Progenitor cell of endocrine pancreas (in vitro differentiated cells): ENCODE measurements at regions not wholly inside any gene's neighbourhood (a gene's known extent, or its start where the extent isn't known, plus 50 kb on each side); places are given as distances from the start of the nearest gene placed in this dataset.
"Not testable (repeated sequence)": the region's sequence is repeated elsewhere in the genome, so short reads cannot be mapped to it uniquely, and the experiment has no call there.

Experiments used
- DNase-seq: peaks from one replicate; pipeline ENCODE4 v3.0.0; 2021; ENCODE audit warnings: low spot score; ENCODE audit not compliant: unreplicated experiment
- H3K27ac Mint-ChIP-seq: 2 replicates; pipeline ENCODE4 v1.8.0; 2021; ENCODE audit warnings: mild to moderate bottlenecking, moderate library complexity, mixed read lengths
- H3K27me3 Mint-ChIP-seq: 2 replicates; pipeline ENCODE4 v1.8.0; 2021; ENCODE audit warnings: mixed read lengths
- H3K36me3 Mint-ChIP-seq: 2 replicates; pipeline ENCODE4 v1.8.0; 2022; ENCODE audit warnings: mixed read lengths; ENCODE audit not compliant: insufficient read depth
- H3K4me1 Mint-ChIP-seq: 2 replicates; pipeline ENCODE4 v1.8.0; 2021; ENCODE audit warnings: low read depth, mixed read lengths
- H3K4me3 Mint-ChIP-seq: 2 replicates; pipeline ENCODE4 v1.8.0; 2021; ENCODE audit warnings: low read depth, mild to moderate bottlenecking, moderate library complexity, mixed read lengths
- H3K9me3 Mint-ChIP-seq: 2 replicates; pipeline ENCODE4 v1.8.0; 2021; ENCODE audit warnings: low read depth, mixed read lengths
- CTCF ChIP-seq: fragments of 200-600 bp; sonication (generic); IDR thresholded peaks from one replicate; pipeline ENCODE4 v1.5.0; 2021; ENCODE audit warnings: antibody characterized with exemption, mild to moderate bottlenecking; ENCODE audit not compliant: unreplicated experiment

- no peak for TF ChIP-seq CTCF
- no peaks in the 10 kb centered on the region for H3K36me3 Mint-ChIP-seq
- DNase-seq: no peak
- H3K4me1 Mint-ChIP-seq: peaks cover 12% of the 10 kb centered on the region
- H3K4me3 Mint-ChIP-seq: no peak overlapping the region
- no peak overlapping the region for H3K27ac Mint-ChIP-seq
- peaks cover 10% of the 10 kb centered on the region for H3K9me3 Mint-ChIP-seq
- no peaks in the 10 kb centered on the region for H3K27me3 Mint-ChIP-seq
These were observed 519.8 kb upstream of the FLRT2 start for GRCh38 chr14:85010186-85010585.

GRCh38 chr14:85016496-85016895 lies 513.4 kb upstream of the FLRT2 start:
- no peak for TF ChIP-seq CTCF
- H3K27ac Mint-ChIP-seq: no peak overlapping the region
- no peaks in the 10 kb centered on the region for H3K4me1 Mint-ChIP-seq
- H3K27me3 Mint-ChIP-seq: no peaks in the 10 kb centered on the region
- DNase-seq: no peak
- peaks cover 19% of the 10 kb centered on the region for H3K9me3 Mint-ChIP-seq
- peaks cover 3% of the 10 kb centered on the region for H3K36me3 Mint-ChIP-seq
- no peak overlapping the region for H3K4me3 Mint-ChIP-seq

- H3K9me3 Mint-ChIP-seq: peaks cover 28% of the 10 kb centered on the region
- H3K27me3 Mint-ChIP-seq: not testable (repeated sequence)
These were observed 506.1 kb upstream of the FLRT2 start for GRCh38 chr14:85023866-85024265.

GRCh38 chr14:85024931-85025330 lies 505.0 kb upstream of the FLRT2 start:
- TF ChIP-seq CTCF: no peak
- Mint-ChIP-seq H3K27me3 (no peaks in the 10 kb centered on the region), H3K4me3 (no peak overlapping the region), H3K27ac (no peak overlapping the region), H3K4me1 (no peaks in the 10 kb centered on the region), H3K36me3 (peaks cover 2% of the 10 kb centered on the region), H3K9me3 (peaks cover 22% of the 10 kb centered on the region)
- no peak for DNase-seq

More at GRCh38 chr14:85023866-85024265, 506.1 kb upstream of the FLRT2 start:
- H3K4me1 Mint-ChIP-seq, H3K27ac Mint-ChIP-seq, DNase-seq, H3K4me3 Mint-ChIP-seq, H3K36me3 Mint-ChIP-seq: not testable (repeated sequence)

GRCh38 chr14:85027681-85028370 lies 502.1 kb upstream of the FLRT2 start:
- no peak for TF ChIP-seq CTCF
- no peak overlapping the region for H3K4me3 Mint-ChIP-seq
- H3K27ac Mint-ChIP-seq: no peak overlapping the region
- no peak for DNase-seq
- no peaks in the 10 kb centered on the region for H3K36me3 Mint-ChIP-seq
- H3K4me1 Mint-ChIP-seq: no peaks in the 10 kb centered on the region
- H3K9me3 Mint-ChIP-seq: peaks cover 8% of the 10 kb centered on the region
- H3K27me3 Mint-ChIP-seq: no peaks in the 10 kb centered on the region

GRCh38 chr14:85037411-85037810 lies 492.5 kb upstream of the FLRT2 start:
- Mint-ChIP-seq H3K27ac (no peak overlapping the region), H3K4me1 (peaks cover 28% of the 10 kb centered on the region), H3K36me3 (no peaks in the 10 kb centered on the region), H3K9me3 (no peaks in the 10 kb centered on the region), H3K27me3 (no peaks in the 10 kb centered on the region), H3K4me3 (no peak overlapping the region)
- TF ChIP-seq CTCF: no peak
- no peak for DNase-seq
